GM13977 (cell line): ENCODE measurements at regions not wholly inside any gene's neighbourhood (a gene's known extent, or its start where the extent isn't known, plus 50 kb on each side); places are given as distances from the start of the nearest gene placed in this dataset.

Experiments used
- DNase-seq: peaks from one replicate; pipeline ENCODE4 v3.0.0; 2012; ENCODE audit warnings: low spot score
- CTCF ChIP-seq: IDR thresholded peaks from 2 replicates; pipeline ENCODE4 v1.5.1; 2012; ENCODE audit warnings: mild to moderate bottlenecking, control low read depth; ENCODE audit not compliant: insufficient read depth; ENCODE audit errors: extremely low read depth, missing control alignments
- in situ Hi-C: fragments of 300-500 bp; cut with MboI; formaldehyde crosslinking; loops from one replicate; pipeline ENCODE4 v1.12.0; 2022; ENCODE audit warnings: low sequenced_read_pairs, low pct_unique_long_range_greater_than_20kb, mixed read lengths, inconsistent platforms; ENCODE audit not compliant: unreplicated experiment

GRCh38 chr1:184301227-184301626 lies 85.6 kb upstream of the C1orf21 start:
- in situ Hi-C loops = no loop called here
- no peak for DNase-seq
- TF ChIP-seq CTCF = no peak

- no peak for DNase-seq
- in situ Hi-C loops = no loop called here
These were observed 84.5 kb upstream of the C1orf21 start for GRCh38 chr1:184302346-184302745.

GRCh38 chr1:184310157-184310819 lies 76.5 kb upstream of the C1orf21 start:
- no peak for DNase-seq
- in situ Hi-C loops = no loop called here
- no peak for TF ChIP-seq CTCF

More at GRCh38 chr1:184302346-184302745, 84.5 kb upstream of the C1orf21 start:
- TF ChIP-seq CTCF = no peak

- in situ Hi-C loops = no loop called here
- no peak for DNase-seq
- TF ChIP-seq CTCF = no peak
These were observed 75.2 kb upstream of the C1orf21 start for GRCh38 chr1:184311580-184311979.

- in situ Hi-C loops = no loop called here
- no peak for TF ChIP-seq CTCF
- DNase-seq = no peak
These were observed 71.6 kb upstream of the C1orf21 start for GRCh38 chr1:184315254-184315653.

- in situ Hi-C loops = no loop called here
- no peak for TF ChIP-seq CTCF
- DNase-seq = no peak
These were observed 67.0 kb upstream of the C1orf21 start for GRCh38 chr1:184319879-184320278.
